ENCODE measurements at regions not wholly inside any gene's neighbourhood (a gene's known extent, or its start where the extent isn't known, plus 50 kb on each side); places are given as distances from the start of the nearest gene placed in this dataset.
A peak's percentile ranks its signal among the peaks of the same experiment; 100 is the strongest.
"Not testable (repeated sequence)": the region's sequence is repeated elsewhere in the genome, so short reads cannot be mapped to it uniquely, and the experiment has no call there.

- H3K4me3 ChIP-seq (ENCODE audit: low read depth, low read length, poor library complexity, severe bottlenecking); BruUV-seq (replicated peaks); H3K4me1 ChIP-seq (ENCODE audit: insufficient read depth, low read length, poor library complexity, severe bottlenecking); H3K9me2 ChIP-seq (ENCODE audit: insufficient read depth, low read length); H3K9me3 ChIP-seq (ENCODE audit: low read length); CTCF ChIA-PET (ENCODE audit: unreplicated experiment); H3K27ac ChIP-seq (ENCODE audit: low read depth, low read length, poor library complexity, severe bottlenecking); DNase-seq (ENCODE audit: low spot score); H3K4me2 ChIP-seq (ENCODE audit: low read length); H3K79me2 ChIP-seq (ENCODE audit: insufficient read depth, low read depth, low read length); H4K20me1 ChIP-seq (ENCODE audit: insufficient read depth, low read length); H3K36me3 ChIP-seq (ENCODE audit: insufficient read depth, low read length); intact Hi-C loops (cut with micrococcal nuclease; ENCODE audit: unreplicated experiment); POLR2A ChIA-PET; H2AFZ ChIP-seq (ENCODE audit: low read length): not testable (repeated sequence)
Observed at GRCh38 chr9:64813072-64813471, 471.9 kb downstream of the FOXD4L5 start.

- H4K20me1 ChIP-seq (ENCODE audit: insufficient read depth, low read length); BruUV-seq (replicated peaks); H3K79me2 ChIP-seq (ENCODE audit: insufficient read depth, low read depth, low read length); H3K4me3 ChIP-seq (ENCODE audit: low read depth, low read length, poor library complexity, severe bottlenecking); H3K9me2 ChIP-seq (ENCODE audit: insufficient read depth, low read length); H3K9me3 ChIP-seq (ENCODE audit: low read length); POLR2A ChIA-PET; H2AFZ ChIP-seq (ENCODE audit: low read length); intact Hi-C loops (cut with micrococcal nuclease; ENCODE audit: unreplicated experiment); H3K4me2 ChIP-seq (ENCODE audit: low read length); H3K36me3 ChIP-seq (ENCODE audit: insufficient read depth, low read length); DNase-seq (ENCODE audit: low spot score); CTCF ChIA-PET (ENCODE audit: unreplicated experiment); H3K27ac ChIP-seq (ENCODE audit: low read depth, low read length, poor library complexity, severe bottlenecking); H3K4me1 ChIP-seq (ENCODE audit: insufficient read depth, low read length, poor library complexity, severe bottlenecking): not testable (repeated sequence)
Observed at GRCh38 chr9:64778667-64779066, 506.3 kb downstream of the FOXD4L5 start.

GRCh38 chr9:64776269-64776668 lies 508.7 kb downstream of the FOXD4L5 start:
- H3K79me2 ChIP-seq (ENCODE audit: insufficient read depth, low read depth, low read length); BruUV-seq (replicated peaks); intact Hi-C loops (cut with micrococcal nuclease; ENCODE audit: unreplicated experiment); H4K20me1 ChIP-seq (ENCODE audit: insufficient read depth, low read length); H3K4me2 ChIP-seq (ENCODE audit: low read length); H3K9me2 ChIP-seq (ENCODE audit: insufficient read depth, low read length); POLR2A ChIA-PET; H3K4me3 ChIP-seq (ENCODE audit: low read depth, low read length, poor library complexity, severe bottlenecking); DNase-seq (ENCODE audit: low spot score); H3K36me3 ChIP-seq (ENCODE audit: insufficient read depth, low read length); CTCF ChIA-PET (ENCODE audit: unreplicated experiment); H2AFZ ChIP-seq (ENCODE audit: low read length); H3K27ac ChIP-seq (ENCODE audit: low read depth, low read length, poor library complexity, severe bottlenecking); H3K9me3 ChIP-seq (ENCODE audit: low read length); H3K4me1 ChIP-seq (ENCODE audit: insufficient read depth, low read length, poor library complexity, severe bottlenecking): not testable (repeated sequence)

GRCh38 chr9:64774813-64775793 lies 509.9 kb downstream of the FOXD4L5 start:
- H4K20me1 ChIP-seq (ENCODE audit: insufficient read depth, low read length); H3K79me2 ChIP-seq (ENCODE audit: insufficient read depth, low read depth, low read length); H3K4me1 ChIP-seq (ENCODE audit: insufficient read depth, low read length, poor library complexity, severe bottlenecking); H3K4me2 ChIP-seq (ENCODE audit: low read length); H3K9me3 ChIP-seq (ENCODE audit: low read length); CTCF ChIA-PET (ENCODE audit: unreplicated experiment); BruUV-seq (replicated peaks); POLR2A ChIA-PET; H3K36me3 ChIP-seq (ENCODE audit: insufficient read depth, low read length); H3K27ac ChIP-seq (ENCODE audit: low read depth, low read length, poor library complexity, severe bottlenecking); H2AFZ ChIP-seq (ENCODE audit: low read length); intact Hi-C loops (cut with micrococcal nuclease; ENCODE audit: unreplicated experiment); H3K9me2 ChIP-seq (ENCODE audit: insufficient read depth, low read length): not testable (repeated sequence)
- H3K4me3 ChIP-seq (ENCODE audit: low read depth, low read length, poor library complexity, severe bottlenecking) = peak overlapping the region; percentile 40
- DNase-seq (ENCODE audit: low spot score) = peak; percentile 25

- DNase-seq (ENCODE audit: low spot score); H4K20me1 ChIP-seq (ENCODE audit: insufficient read depth, low read length); H2AFZ ChIP-seq (ENCODE audit: low read length); BruUV-seq (replicated peaks); H3K36me3 ChIP-seq (ENCODE audit: insufficient read depth, low read length); POLR2A ChIA-PET; H3K9me3 ChIP-seq (ENCODE audit: low read length); H3K9me2 ChIP-seq (ENCODE audit: insufficient read depth, low read length); intact Hi-C loops (cut with micrococcal nuclease; ENCODE audit: unreplicated experiment); H3K27ac ChIP-seq (ENCODE audit: low read depth, low read length, poor library complexity, severe bottlenecking); H3K4me1 ChIP-seq (ENCODE audit: insufficient read depth, low read length, poor library complexity, severe bottlenecking); CTCF ChIA-PET (ENCODE audit: unreplicated experiment); H3K79me2 ChIP-seq (ENCODE audit: insufficient read depth, low read depth, low read length): not testable (repeated sequence)
- peak overlapping the region; percentile 9; the same call in 1 of the 2 replicates for H3K4me2 ChIP-seq (ENCODE audit: low read length)
- H3K4me3 ChIP-seq (ENCODE audit: low read depth, low read length, poor library complexity, severe bottlenecking) = peak overlapping the region; percentile 62
Observed at GRCh38 chr9:64774004-64774812, 510.8 kb downstream of the FOXD4L5 start.

Data from OCI-LY7 (cell line).